ENCODE measurements at regions not wholly inside any gene's neighbourhood (a gene's known extent, or its start where the extent isn't known, plus 50 kb on each side); places are given as distances from the start of the nearest gene placed in this dataset.

DNA sequence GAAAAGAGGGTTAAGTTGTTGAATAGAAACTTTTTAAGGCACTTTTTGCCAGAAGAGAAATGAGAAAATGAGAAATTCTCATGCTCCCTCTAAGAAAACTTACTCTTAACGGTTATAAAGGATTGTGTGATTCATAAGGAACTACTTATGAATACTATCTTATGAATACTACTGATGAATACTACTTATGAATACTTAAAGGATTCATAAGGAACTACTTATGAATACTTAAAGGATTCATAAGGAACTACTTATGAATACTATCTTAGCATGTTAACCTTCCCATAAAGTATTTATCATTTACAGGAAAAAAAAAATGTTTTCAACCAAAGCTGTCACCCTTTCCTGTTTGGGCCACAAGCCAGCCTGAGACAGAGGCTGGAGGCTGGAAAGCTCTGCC is 53.1 kb upstream of the UCN3 start:
- H3K27ac ChIP-seq, result no peak overlapping the region
- TF ChIP-seq CTCF (IDR thresholded peaks at IDR 0.05) (no peak), ZFX (IDR thresholded peaks at IDR 0.05; ENCODE audit: borderline replicate concordance) (no peak)

DNA sequence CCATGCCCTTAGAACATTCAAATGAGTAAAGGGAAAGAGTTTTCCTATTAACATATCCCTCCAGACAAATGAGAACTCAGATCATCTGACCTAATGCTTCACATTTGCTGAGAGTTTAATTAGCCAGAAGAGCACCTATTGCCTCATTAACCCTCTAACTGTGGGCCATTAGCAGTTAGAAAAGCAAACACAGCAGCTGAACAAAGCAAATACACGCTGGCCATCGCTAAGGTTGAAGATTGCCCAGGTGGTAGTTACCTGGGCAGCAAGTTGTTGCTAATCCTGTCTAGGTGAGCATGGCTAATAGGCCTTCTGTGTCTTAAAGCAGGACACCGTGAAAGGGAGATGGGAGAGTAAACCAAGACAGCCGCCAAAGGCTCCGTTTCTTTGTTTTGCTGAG is 49.9 kb upstream of the UCN3 start:
- TF ChIP-seq CTCF (IDR thresholded peaks at IDR 0.05), result no peak
- TF ChIP-seq ZFX (IDR thresholded peaks at IDR 0.05; ENCODE audit: borderline replicate concordance), result no peak
- no peak overlapping the region for H3K27ac ChIP-seq

All from 22Rv1 (cell line).